ENCODE measurements at regions not wholly inside any gene's neighbourhood (a gene's known extent, or its start where the extent isn't known, plus 50 kb on each side); places are given as distances from the start of the nearest gene placed in this dataset.

GRCh38 chr11:131309776-131310175, 60.6 kb upstream of the NTM start:
- H3K27ac ChIP-seq (ENCODE audit: low read depth in 1 of 2, low read length in 2 of 2), result no peak overlapping the region
- no peaks in the 10 kb centered on the region for H3K9me3 ChIP-seq (ENCODE audit: control insufficient read depth, low read length)
- 51 to 59% methylated on average over 5 of the region's 5 CpGs for WGBS, 2 donors
- intact Hi-C loops (cut with DNase I), result no loop called here
- no peaks in the 10 kb centered on the region for H3K27me3 ChIP-seq (ENCODE audit: control insufficient read depth in 1 of 2, insufficient read depth in 2 of 2, low read length in 1 of 2)
- no peak overlapping the region for H3K4me3 ChIP-seq (ENCODE audit: low read length in 2 of 2)
- H3K36me3 ChIP-seq (ENCODE audit: control insufficient read depth in 1 of 2, insufficient read depth in 2 of 2, low read length in 1 of 2), result no peaks in the 10 kb centered on the region
- no peaks in the 10 kb centered on the region for H3K4me1 ChIP-seq (ENCODE audit: control insufficient read depth in 1 of 2, insufficient read depth in 2 of 2, low read length in 2 of 2)
- no peak for ATAC-seq (ENCODE audit: low FRiP score)
- no peak for DNase-seq

- H3K27ac ChIP-seq (ENCODE audit: low read depth in 1 of 2, low read length in 2 of 2), result no peak overlapping the region
- H3K27me3 ChIP-seq (ENCODE audit: control insufficient read depth in 1 of 2, insufficient read depth in 2 of 2, low read length in 1 of 2), result no peaks in the 10 kb centered on the region
- no peaks in the 10 kb centered on the region for H3K36me3 ChIP-seq (ENCODE audit: control insufficient read depth in 1 of 2, insufficient read depth in 2 of 2, low read length in 1 of 2)
- intact Hi-C loops (cut with DNase I), result no loop called here
- no peak for ATAC-seq (ENCODE audit: low FRiP score)
- DNase-seq, result no peak
- 49 to 54% methylated on average over 10 of the region's 10 CpGs for WGBS, 2 donors
- H3K4me3 ChIP-seq (ENCODE audit: low read length in 2 of 2), result no peak overlapping the region
- no peaks in the 10 kb centered on the region for H3K9me3 ChIP-seq (ENCODE audit: control insufficient read depth, low read length)
- no peaks in the 10 kb centered on the region for H3K4me1 ChIP-seq (ENCODE audit: control insufficient read depth in 1 of 2, insufficient read depth in 2 of 2, low read length in 2 of 2)
These were observed 58.5 kb upstream of the NTM start for GRCh38 chr11:131311776-131312514.
